MM.1S (cell line): ENCODE measurements at regions not wholly inside any gene's neighbourhood (a gene's known extent, or its start where the extent isn't known, plus 50 kb on each side); places are given as distances from the start of the nearest gene placed in this dataset.

Source experiments
- DNase-seq: peaks from one replicate; pipeline ENCODE4 v3.0.0-alpha.2; 2015
- H2AFZ ChIP-seq: fragments of 300-600 bp; sonication (generic); 2 replicates; pipeline ENCODE4 v1.6.0; 2016; ENCODE audit warnings: antibody characterized with exemption, low read length
- H3F3A ChIP-seq: fragments of 300-600 bp; sonication (generic); 2 replicates; pipeline ENCODE4 v1.6.1; 2016; ENCODE audit warnings: mild to moderate bottlenecking, antibody characterized with exemption, low read length, moderate library complexity, mixed read lengths; ENCODE audit not compliant: insufficient read depth
- H3K27ac ChIP-seq: fragments of 300-600 bp; sonication (generic); 2 replicates; pipeline ENCODE4 v1.5.1; 2016; ENCODE audit warnings: mild to moderate bottlenecking, low read length
- H3K27me3 ChIP-seq: fragments of 300-600 bp; sonication (generic); replicated peaks from 2 replicates; pipeline ENCODE4 v1.6.0; 2016; ENCODE audit warnings: low read length; ENCODE audit not compliant: insufficient read depth
- H3K36me3 ChIP-seq: fragments of 300-600 bp; sonication (generic); replicated peaks from 2 replicates; pipeline ENCODE4 v1.6.1; 2016; ENCODE audit warnings: mild to moderate bottlenecking, low read length, mixed read lengths; ENCODE audit not compliant: insufficient read depth
- H3K4me1 ChIP-seq: fragments of 300-600 bp; sonication (generic); 2 replicates; pipeline ENCODE4 v1.6.1; 2016; ENCODE audit warnings: low read length, mixed read lengths
- H3K4me2 ChIP-seq: fragments of 300-600 bp; sonication (generic); 2 replicates; pipeline ENCODE4 v1.6.0; 2016; ENCODE audit warnings: low read depth, low read length
- H3K4me3 ChIP-seq: fragments of 300-600 bp; sonication (generic); 2 replicates; pipeline ENCODE4 v1.5.1; 2016; ENCODE audit warnings: low read length, mixed read lengths
- H3K79me2 ChIP-seq: fragments of 300-600 bp; sonication (generic); 2 replicates; pipeline ENCODE4 v1.6.1; 2016; ENCODE audit warnings: mixed run types, low read length, mixed read lengths
- H3K9ac ChIP-seq: fragments of 300-600 bp; sonication (generic); 2 replicates; pipeline ENCODE4 v1.6.1; 2016; ENCODE audit warnings: low read length, mixed read lengths
- H3K9me2 ChIP-seq: fragments of 300-600 bp; sonication (generic); replicated peaks from 2 replicates; pipeline ENCODE4 v1.6.1; 2016; ENCODE audit warnings: mild to moderate bottlenecking, low read length, mixed read lengths; ENCODE audit not compliant: insufficient read depth
- H3K9me3 ChIP-seq: fragments of 300-600 bp; sonication (generic); replicated peaks from 2 replicates; pipeline ENCODE4 v1.6.1; 2016; ENCODE audit warnings: mild to moderate bottlenecking, low read length, mixed read lengths; ENCODE audit not compliant: insufficient read depth
- H4K20me1 ChIP-seq: fragments of 300-600 bp; sonication (generic); 2 replicates; pipeline ENCODE4 v1.6.1; 2016; ENCODE audit warnings: mild to moderate bottlenecking, low read length, moderate library complexity, mixed read lengths; ENCODE audit not compliant: insufficient read depth
- CTCF ChIP-seq: fragments of 300-600 bp; sonication (generic); IDR thresholded peaks from 2 replicates; pipeline ENCODE4 v1.5.1; 2016; ENCODE audit warnings: antibody characterized with exemption, low read length, mixed read lengths
- EZH2 ChIP-seq: fragments of 300-600 bp; sonication (generic); optimal IDR thresholded peaks from 2 replicates; pipeline ENCODE3; 2017; ENCODE audit warnings: low read depth, mild to moderate bottlenecking, antibody characterized with exemption, low read length, mixed read lengths
- EZH2phosphoT487 ChIP-seq: fragments of 300-600 bp; sonication (generic); IDR thresholded peaks from 2 replicates; pipeline ENCODE4 v1.6.1; 2018; ENCODE audit warnings: antibody characterized with exemption, low read length

GRCh38 chr3:152549263-152549662, 280.5 kb downstream of the MBNL1 start:
- Histone ChIP-seq H3K27ac (no peak overlapping the region), H4K20me1 (no peaks in the 10 kb centered on the region), H3K9ac (no peak overlapping the region), H3K9me2 (no peaks in the 10 kb centered on the region), H3K4me1 (no peaks in the 10 kb centered on the region), H3K4me2 (no peak overlapping the region), H3K4me3 (no peak overlapping the region), H3K9me3 (no peaks in the 10 kb centered on the region), H3K36me3 (no peaks in the 10 kb centered on the region), H3K27me3 (no peaks in the 10 kb centered on the region), H3K79me2 (no peaks in the 10 kb centered on the region), H2AFZ (no peak overlapping the region), H3F3A (no peaks in the 10 kb centered on the region)
- TF ChIP-seq EZH2phosphoT487: no peak
- TF ChIP-seq EZH2: no peak
- no peak for TF ChIP-seq CTCF
- DNase-seq: no peak

GRCh38 chr3:152550284-152550683, 281.6 kb downstream of the MBNL1 start:
- H3K27me3 ChIP-seq: no peaks in the 10 kb centered on the region
- no peaks in the 10 kb centered on the region for H3K36me3 ChIP-seq
- TF ChIP-seq EZH2phosphoT487 (no peak), CTCF (no peak), EZH2 (no peak)
- no peaks in the 10 kb centered on the region for H3K4me1 ChIP-seq
- H3K9me3 ChIP-seq: no peaks in the 10 kb centered on the region
- no peak overlapping the region for H3K9ac ChIP-seq
- no peak overlapping the region for H2AFZ ChIP-seq
- H4K20me1 ChIP-seq: no peaks in the 10 kb centered on the region
- H3K4me2 ChIP-seq: no peak overlapping the region
- no peak overlapping the region for H3K4me3 ChIP-seq
- no peaks in the 10 kb centered on the region for H3K9me2 ChIP-seq
- DNase-seq: no peak
- H3K79me2 ChIP-seq: no peaks in the 10 kb centered on the region
- no peaks in the 10 kb centered on the region for H3F3A ChIP-seq
- no peak overlapping the region for H3K27ac ChIP-seq

- TF ChIP-seq CTCF (no peak), EZH2phosphoT487 (no peak)
- H3K27ac ChIP-seq: no peak overlapping the region
Measured at GRCh38 chr3:152554980-152555379, 280.0 kb upstream of the P2RY1 start.

More at GRCh38 chr3:152554980-152555379, 280.0 kb upstream of the P2RY1 start:
- Histone ChIP-seq H3K9ac (no peak overlapping the region), H3K79me2 (no peaks in the 10 kb centered on the region), H3K9me3 (no peaks in the 10 kb centered on the region), H3K4me2 (no peak overlapping the region), H3K27me3 (no peaks in the 10 kb centered on the region), H3K4me1 (no peaks in the 10 kb centered on the region), H3K4me3 (no peak overlapping the region), H4K20me1 (no peaks in the 10 kb centered on the region), H3K36me3 (no peaks in the 10 kb centered on the region), H2AFZ (no peak overlapping the region), H3F3A (no peaks in the 10 kb centered on the region), H3K9me2 (no peaks in the 10 kb centered on the region)
- no peak for DNase-seq
